ENCODE measurements at regions not wholly inside any gene's neighbourhood (a gene's known extent, or its start where the extent isn't known, plus 50 kb on each side); places are given as distances from the start of the nearest gene placed in this dataset.

- TF ChIP-seq CTCF (IDR thresholded peaks at IDR 0.05 in 2 of 3, conservative IDR thresholded peaks at IDR 0.05 in 1 of 3; ENCODE audit: insufficient read depth in 2 of 3, low read depth in 1 of 3, low read length in 3 of 3) (no peak), PBX2 (CRISPR knock-in tag; IDR thresholded peaks at IDR 0.05; ENCODE audit: low read depth) (no peak), PBX2 (tag; conservative IDR thresholded peaks at IDR 0.05; ENCODE audit: low read depth) (no peak), MEIS2 (IDR thresholded peaks at IDR 0.05; ENCODE audit: partially characterized antibody) (no peak), BMI1 (IDR thresholded peaks at IDR 0.05; ENCODE audit: low read length) (no peak), NFXL1 (CRISPR knock-in tag; IDR thresholded peaks at IDR 0.05) (no peak), FOS (IDR thresholded peaks at IDR 0.05; ENCODE audit: extremely low read depth, insufficient read length) (no peak), ELK1 (CRISPR knock-in tag; IDR thresholded peaks at IDR 0.05) (no peak), ZBTB17 (CRISPR knock-in tag; IDR thresholded peaks at IDR 0.05) (no peak), SMAD1 (IDR thresholded peaks at IDR 0.05; ENCODE audit: low read depth, low read length, partially characterized antibody) (no peak), POLR2A (conservative IDR thresholded peaks at IDR 0.05) (no peak)
Observed at GRCh38 chr16:72657164-72657563, 390.8 kb downstream of the ZFHX3 start.

Measured in K562 (cell line).